GM12878 (cell line): ENCODE measurements at regions not wholly inside any gene's neighbourhood (a gene's known extent, or its start where the extent isn't known, plus 50 kb on each side); places are given as distances from the start of the nearest gene placed in this dataset.

Experiments used
- ATF3 ChIP-seq: IDR thresholded peaks from 2 replicates; pipeline ENCODE4 v1.6.1; 2011; ENCODE audit warnings: low read depth, mild to moderate bottlenecking, low read length, moderate library complexity, borderline replicate concordance; ENCODE audit errors: extremely low read depth
- BACH1 ChIP-seq: fragments of 450-650 bp; IDR thresholded peaks from 2 replicates; pipeline ENCODE4 v1.6.1; 2017; ENCODE audit warnings: mild to moderate bottlenecking, borderline replicate concordance
- EZH2 ChIP-seq: IDR thresholded peaks from 2 replicates; pipeline ENCODE4 v1.6.1; 2012; ENCODE audit warnings: low read depth, mild to moderate bottlenecking, control low read depth, inconsistent platforms, low read length, borderline replicate concordance; ENCODE audit not compliant: control insufficient read depth
- NFIC ChIP-seq: IDR thresholded peaks from 2 replicates; pipeline ENCODE4 v1.6.1; 2012; ENCODE audit warnings: low read depth, mild to moderate bottlenecking, inconsistent platforms, low read length, moderate library complexity
- RAD21 ChIP-seq: IDR thresholded peaks from 2 replicates; pipeline ENCODE4 v1.6.1; 2011; ENCODE audit warnings: mild to moderate bottlenecking, low read depth, low read length, moderate library complexity; ENCODE audit not compliant: insufficient read depth
- RB1 ChIP-seq: fragments of 450-650 bp; formaldehyde crosslinking; IDR thresholded peaks from 2 replicates; pipeline ENCODE4 v1.6.1; 2017; ENCODE audit warnings: mild to moderate bottlenecking, borderline replicate concordance
- TAF1 ChIP-seq: IDR thresholded peaks from 2 replicates; pipeline ENCODE4 v1.6.1; 2011; ENCODE audit warnings: mild to moderate bottlenecking, low read depth, low read length, borderline replicate concordance
- YY1 ChIP-seq: IDR thresholded peaks from 2 replicates; pipeline ENCODE4 v1.6.1; 2011; ENCODE audit warnings: low read depth, mild to moderate bottlenecking, low read length
- TF ChIP-seq, protein P1 (sequence below): IDR thresholded peaks from 2 replicates; pipeline ENCODE4 v1.6.1; 2012; ENCODE audit warnings: improper control_type of control experiment, low read depth, low read length; ENCODE audit not compliant: insufficient replicate concordance
- TF ChIP-seq, protein P2 (sequence below), 3 experiments: IDR thresholded peaks in 2 of 3; conservative IDR thresholded peaks in 1 of 3; 2 replicates each; pipeline ENCODE4 v1.5.1; 2011; ENCODE audit warnings: low read depth in 3 of 3, low read length in 3 of 3, mild to moderate bottlenecking in 3 of 3, control low read depth in 2 of 3, moderate library complexity in 2 of 3, inconsistent platforms in 1 of 3, mixed read lengths in 1 of 3; ENCODE audit not compliant: control insufficient read depth in 2 of 3, insufficient read depth in 1 of 3; ENCODE audit errors: extremely low read depth in 1 of 3

DNA sequence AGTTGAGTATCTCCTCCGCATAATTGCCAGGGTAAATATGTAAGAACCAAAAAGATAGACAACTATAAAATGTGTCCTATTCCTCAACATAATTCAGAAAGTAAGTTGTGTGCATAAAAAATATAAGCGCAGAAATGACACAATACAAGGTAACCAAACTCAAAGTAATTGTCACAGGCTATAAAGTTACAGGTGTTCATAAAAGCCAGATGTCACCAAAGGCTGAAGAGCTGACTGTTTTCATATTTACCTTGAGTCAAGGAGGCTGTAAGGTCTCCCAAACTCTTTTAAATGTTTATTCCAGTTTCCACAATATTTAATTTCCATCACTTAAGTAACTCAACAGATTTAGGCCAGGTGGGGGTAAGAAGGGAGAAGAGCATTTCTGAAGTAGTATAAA is 192.2 kb upstream of the MARCKS start:
- no peak for TF ChIP-seq BACH1
- no peak for TF ChIP-seq TAF1
- TF ChIP-seq RB1 = no peak
- TF ChIP-seq, protein P1, sequence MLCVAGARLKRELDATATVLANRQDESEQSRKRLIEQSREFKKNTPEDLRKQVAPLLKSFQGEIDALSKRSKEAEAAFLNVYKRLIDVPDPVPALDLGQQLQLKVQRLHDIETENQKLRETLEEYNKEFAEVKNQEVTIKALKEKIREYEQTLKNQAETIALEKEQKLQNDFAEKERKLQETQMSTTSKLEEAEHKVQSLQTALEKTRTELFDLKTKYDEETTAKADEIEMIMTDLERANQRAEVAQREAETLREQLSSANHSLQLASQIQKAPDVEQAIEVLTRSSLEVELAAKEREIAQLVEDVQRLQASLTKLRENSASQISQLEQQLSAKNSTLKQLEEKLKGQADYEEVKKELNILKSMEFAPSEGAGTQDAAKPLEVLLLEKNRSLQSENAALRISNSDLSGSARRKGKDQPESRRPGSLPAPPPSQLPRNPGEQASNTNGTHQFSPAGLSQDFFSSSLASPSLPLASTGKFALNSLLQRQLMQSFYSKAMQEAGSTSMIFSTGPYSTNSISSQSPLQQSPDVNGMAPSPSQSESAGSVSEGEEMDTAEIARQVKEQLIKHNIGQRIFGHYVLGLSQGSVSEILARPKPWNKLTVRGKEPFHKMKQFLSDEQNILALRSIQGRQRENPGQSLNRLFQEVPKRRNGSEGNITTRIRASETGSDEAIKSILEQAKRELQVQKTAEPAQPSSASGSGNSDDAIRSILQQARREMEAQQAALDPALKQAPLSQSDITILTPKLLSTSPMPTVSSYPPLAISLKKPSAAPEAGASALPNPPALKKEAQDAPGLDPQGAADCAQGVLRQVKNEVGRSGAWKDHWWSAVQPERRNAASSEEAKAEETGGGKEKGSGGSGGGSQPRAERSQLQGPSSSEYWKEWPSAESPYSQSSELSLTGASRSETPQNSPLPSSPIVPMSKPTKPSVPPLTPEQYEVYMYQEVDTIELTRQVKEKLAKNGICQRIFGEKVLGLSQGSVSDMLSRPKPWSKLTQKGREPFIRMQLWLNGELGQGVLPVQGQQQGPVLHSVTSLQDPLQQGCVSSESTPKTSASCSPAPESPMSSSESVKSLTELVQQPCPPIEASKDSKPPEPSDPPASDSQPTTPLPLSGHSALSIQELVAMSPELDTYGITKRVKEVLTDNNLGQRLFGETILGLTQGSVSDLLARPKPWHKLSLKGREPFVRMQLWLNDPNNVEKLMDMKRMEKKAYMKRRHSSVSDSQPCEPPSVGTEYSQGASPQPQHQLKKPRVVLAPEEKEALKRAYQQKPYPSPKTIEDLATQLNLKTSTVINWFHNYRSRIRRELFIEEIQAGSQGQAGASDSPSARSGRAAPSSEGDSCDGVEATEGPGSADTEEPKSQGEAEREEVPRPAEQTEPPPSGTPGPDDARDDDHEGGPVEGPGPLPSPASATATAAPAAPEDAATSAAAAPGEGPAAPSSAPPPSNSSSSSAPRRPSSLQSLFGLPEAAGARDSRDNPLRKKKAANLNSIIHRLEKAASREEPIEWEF = no peak
- no peak for TF ChIP-seq EZH2
- TF ChIP-seq, protein P2, sequence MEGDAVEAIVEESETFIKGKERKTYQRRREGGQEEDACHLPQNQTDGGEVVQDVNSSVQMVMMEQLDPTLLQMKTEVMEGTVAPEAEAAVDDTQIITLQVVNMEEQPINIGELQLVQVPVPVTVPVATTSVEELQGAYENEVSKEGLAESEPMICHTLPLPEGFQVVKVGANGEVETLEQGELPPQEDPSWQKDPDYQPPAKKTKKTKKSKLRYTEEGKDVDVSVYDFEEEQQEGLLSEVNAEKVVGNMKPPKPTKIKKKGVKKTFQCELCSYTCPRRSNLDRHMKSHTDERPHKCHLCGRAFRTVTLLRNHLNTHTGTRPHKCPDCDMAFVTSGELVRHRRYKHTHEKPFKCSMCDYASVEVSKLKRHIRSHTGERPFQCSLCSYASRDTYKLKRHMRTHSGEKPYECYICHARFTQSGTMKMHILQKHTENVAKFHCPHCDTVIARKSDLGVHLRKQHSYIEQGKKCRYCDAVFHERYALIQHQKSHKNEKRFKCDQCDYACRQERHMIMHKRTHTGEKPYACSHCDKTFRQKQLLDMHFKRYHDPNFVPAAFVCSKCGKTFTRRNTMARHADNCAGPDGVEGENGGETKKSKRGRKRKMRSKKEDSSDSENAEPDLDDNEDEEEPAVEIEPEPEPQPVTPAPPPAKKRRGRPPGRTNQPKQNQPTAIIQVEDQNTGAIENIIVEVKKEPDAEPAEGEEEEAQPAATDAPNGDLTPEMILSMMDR (IDR thresholded peaks at IDR 0.05 in 2 of 3, conservative IDR thresholded peaks at IDR 0.05 in 1 of 3; ENCODE audit: control insufficient read depth in 2 of 3, extremely low read depth in 1 of 3, insufficient read depth in 1 of 3, low read depth in 3 of 3, low read length in 3 of 3) = no peak
- TF ChIP-seq RAD21 = no peak
- no peak for TF ChIP-seq ATF3
- TF ChIP-seq NFIC = no peak
- no peak for TF ChIP-seq YY1
